Fibroblast of mammary gland (primary cell): ENCODE measurements at regions not wholly inside any gene's neighbourhood (a gene's known extent, or its start where the extent isn't known, plus 50 kb on each side); places are given as distances from the start of the nearest gene placed in this dataset.

Experiments
- DNase-seq: peaks from one replicate; pipeline ENCODE4 v3.0.0-alpha.2; 2010; ENCODE audit warnings: low read depth
- H3K4me3 ChIP-seq: 2 replicates; pipeline ENCODE4 v1.5.1; 2011; ENCODE audit warnings: low read depth, mild to moderate bottlenecking, low read length, moderate library complexity; ENCODE audit not compliant: control insufficient read depth
- TF ChIP-seq, protein P1 (sequence below): conservative IDR thresholded peaks from 2 replicates; pipeline ENCODE4 v1.5.1; 2011; ENCODE audit warnings: low read depth, low read length, inconsistent platforms; ENCODE audit not compliant: control insufficient read depth, insufficient read depth

DNA sequence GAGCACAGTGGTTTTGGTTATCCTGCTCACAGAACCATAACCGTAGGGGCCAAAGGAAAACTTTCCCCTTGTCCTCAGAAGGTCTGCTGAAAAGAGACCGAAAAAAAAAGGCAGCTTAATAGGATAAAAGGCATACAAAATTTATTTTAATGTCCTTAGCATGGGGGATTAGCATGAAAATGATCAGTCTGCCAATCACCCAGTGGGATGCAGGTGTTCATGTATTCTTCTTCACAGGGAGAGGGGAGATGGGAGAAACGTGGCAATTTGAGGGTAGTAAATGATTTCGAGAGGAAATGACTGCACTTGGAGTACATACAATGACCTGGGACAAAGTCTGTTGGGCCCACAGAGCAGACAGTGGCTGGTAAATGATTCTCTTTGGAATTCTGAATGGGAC lies 194.0 kb downstream of the AJAP1 start:
- DNase-seq, result no peak
- no peak overlapping the region for H3K4me3 ChIP-seq
- TF ChIP-seq, protein P1, sequence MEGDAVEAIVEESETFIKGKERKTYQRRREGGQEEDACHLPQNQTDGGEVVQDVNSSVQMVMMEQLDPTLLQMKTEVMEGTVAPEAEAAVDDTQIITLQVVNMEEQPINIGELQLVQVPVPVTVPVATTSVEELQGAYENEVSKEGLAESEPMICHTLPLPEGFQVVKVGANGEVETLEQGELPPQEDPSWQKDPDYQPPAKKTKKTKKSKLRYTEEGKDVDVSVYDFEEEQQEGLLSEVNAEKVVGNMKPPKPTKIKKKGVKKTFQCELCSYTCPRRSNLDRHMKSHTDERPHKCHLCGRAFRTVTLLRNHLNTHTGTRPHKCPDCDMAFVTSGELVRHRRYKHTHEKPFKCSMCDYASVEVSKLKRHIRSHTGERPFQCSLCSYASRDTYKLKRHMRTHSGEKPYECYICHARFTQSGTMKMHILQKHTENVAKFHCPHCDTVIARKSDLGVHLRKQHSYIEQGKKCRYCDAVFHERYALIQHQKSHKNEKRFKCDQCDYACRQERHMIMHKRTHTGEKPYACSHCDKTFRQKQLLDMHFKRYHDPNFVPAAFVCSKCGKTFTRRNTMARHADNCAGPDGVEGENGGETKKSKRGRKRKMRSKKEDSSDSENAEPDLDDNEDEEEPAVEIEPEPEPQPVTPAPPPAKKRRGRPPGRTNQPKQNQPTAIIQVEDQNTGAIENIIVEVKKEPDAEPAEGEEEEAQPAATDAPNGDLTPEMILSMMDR, result no peak

DNA sequence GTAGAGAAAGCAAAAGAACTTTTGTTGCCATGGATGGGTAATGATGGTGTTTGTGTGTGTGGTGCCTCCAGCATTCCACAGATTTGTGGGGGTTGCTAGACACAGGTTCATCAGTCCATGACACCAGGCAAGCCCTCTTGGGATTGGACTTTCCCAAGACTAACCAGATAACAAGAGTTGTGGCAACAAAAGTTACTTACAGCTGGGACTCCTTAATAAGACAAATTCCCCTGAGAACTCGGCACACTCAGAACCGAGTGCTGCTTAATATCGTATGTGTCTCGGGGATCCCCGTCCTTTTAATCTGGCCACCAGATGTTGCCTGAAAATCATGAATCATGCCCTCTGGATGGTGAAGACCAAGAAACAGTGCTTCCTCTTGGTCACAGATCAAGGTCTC lies 193.3 kb downstream of the AJAP1 start:
- no peak for DNase-seq
- TF ChIP-seq, protein P1, result no peak

More for the DNA sequence above, 193.3 kb downstream of the AJAP1 start:
- no peak overlapping the region for H3K4me3 ChIP-seq
